HG03520 (cell line): ENCODE measurements at regions not wholly inside any gene's neighbourhood (a gene's known extent, or its start where the extent isn't known, plus 50 kb on each side); places are given as distances from the start of the nearest gene placed in this dataset.

Source experiments
- ATAC-seq: cut with Tn5 transposase; IDR thresholded peaks from one replicate; pipeline ENCODE4 v1.9.1; 2021; ENCODE audit warnings: mild to moderate bottlenecking, moderate library complexity; ENCODE audit not compliant: unreplicated experiment

DNA sequence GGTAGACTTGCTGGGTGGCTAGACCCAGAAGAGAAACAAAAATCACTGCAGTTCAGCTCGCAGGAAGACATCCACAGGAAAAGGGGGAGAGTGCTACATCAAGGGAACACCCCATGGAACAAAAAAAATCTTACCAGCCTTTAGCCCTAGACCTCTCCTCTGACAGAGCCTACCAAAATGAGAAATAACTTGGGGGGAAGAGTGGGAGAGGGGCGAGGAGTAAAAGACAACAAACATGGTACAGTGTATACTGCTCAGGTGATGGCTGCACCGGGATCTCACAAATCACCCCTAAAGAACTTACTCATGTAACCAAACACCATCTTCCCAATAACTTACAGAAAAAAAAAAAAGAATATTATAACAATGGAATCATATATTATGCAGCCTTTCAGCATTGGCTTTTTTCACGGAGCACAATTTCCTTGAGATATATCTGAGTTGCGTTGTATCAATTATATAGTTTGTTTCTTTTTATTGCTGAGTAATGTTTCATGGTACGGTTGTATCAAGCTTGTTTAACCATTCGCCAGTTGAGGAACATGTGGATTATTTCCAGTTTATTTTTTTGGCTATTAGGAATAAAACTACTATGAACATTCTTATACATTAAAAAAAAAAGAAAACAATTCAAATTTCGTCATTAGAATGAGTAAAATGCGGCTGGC, 90.9 kb downstream of the ZNF280B start:
- no peak for ATAC-seq

DNA sequence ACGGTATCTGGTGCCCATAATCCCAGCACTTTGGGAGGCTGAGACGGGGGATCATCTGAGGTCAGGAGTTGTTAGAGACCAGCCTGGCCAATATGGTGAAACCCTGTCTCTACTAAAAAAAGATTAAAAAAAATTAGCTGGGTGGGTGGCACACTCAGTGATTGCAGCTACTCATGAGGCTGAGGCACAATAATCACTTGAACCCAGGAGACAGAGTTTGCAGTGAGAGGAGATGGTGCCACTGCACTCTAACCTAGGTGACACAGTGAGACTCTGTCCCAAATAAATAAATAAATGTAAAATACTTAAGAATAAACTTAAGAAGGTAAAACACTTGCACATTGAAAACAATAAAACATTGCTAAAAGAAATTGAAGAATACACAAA, 90.4 kb downstream of the ZNF280B start:
- ATAC-seq = no peak

DNA sequence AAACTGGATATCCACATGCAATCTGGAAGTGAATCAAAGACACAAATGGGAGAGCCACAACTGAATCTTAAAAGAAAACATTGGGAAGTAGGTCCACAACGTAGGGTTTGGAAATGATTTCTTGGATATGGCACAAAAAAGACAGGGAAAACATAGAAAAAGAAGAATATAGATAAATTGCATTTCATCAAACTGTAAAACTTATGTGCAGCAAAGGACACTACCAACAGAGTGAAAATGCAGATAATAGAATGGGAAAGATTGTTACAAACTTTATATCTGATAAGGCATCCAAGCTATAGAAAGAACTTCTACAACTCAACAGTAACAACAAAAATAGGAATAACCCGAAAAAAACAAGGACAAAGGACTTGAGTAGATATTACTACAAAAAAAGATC, 89.6 kb downstream of the ZNF280B start:
- ATAC-seq = no peak

DNA sequence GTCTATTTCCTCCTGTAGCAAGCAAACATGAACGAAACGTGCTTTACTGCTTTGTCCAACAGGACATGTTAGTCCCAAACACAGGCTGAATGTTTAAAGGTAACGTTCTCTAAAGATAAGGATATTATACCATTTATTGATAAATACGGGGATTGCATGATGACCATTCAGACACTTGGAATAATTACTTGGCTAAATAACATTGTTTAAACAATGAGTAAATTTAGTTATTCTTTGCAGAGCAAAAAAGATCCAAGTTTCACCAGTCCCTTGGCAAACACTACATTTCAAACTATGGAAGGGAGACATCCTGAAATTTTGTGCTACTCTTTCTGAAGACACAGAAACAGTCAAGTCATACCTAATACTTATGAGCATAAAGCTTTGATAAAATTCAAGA, 88.0 kb downstream of the ZNF280B start:
- ATAC-seq = no peak

DNA sequence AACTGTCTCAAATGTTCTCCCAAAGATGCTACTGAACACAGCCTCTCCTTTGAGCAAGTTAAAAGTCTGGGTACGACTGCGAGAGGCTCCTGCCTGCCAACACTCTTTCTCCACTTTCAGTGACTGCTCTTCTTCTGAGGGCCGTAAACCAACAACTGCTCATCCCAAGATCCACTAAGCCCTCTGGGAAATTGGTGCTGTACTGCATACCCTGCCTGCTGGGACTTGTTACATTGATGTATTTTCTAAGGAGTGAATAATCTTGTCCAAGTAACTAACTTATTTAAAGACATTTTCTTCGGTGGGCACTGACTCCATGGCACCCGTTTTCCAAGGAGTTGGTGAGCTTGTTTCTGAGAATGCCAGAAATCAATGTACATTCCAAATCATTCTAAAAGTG, 87.2 kb downstream of the ZNF280B start:
- ATAC-seq = no peak

DNA sequence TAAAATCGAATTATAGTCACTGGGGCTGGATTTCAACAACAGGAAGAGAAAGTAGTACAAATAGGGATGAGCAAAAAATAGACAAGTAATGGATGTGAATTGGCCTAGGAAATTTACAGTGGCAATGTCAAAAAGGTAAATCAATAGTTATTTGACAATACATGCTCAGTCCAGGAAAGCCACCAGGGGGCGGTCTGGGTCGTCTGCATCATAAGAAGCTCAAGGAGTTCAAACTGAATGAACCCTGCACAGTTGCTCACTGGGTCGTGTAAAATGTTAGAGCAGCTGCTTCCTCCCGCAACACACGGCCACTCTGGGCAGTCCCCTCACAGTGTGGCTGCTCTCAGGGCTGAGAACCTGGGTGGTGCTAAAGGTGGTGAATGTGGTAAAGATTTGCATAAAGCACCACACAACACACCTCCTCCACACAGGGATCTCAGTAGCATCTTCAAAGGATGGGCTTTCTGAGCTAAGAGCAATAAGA, 85.9 kb downstream of the ZNF280B start:
- peak; percentile 88 for ATAC-seq

DNA sequence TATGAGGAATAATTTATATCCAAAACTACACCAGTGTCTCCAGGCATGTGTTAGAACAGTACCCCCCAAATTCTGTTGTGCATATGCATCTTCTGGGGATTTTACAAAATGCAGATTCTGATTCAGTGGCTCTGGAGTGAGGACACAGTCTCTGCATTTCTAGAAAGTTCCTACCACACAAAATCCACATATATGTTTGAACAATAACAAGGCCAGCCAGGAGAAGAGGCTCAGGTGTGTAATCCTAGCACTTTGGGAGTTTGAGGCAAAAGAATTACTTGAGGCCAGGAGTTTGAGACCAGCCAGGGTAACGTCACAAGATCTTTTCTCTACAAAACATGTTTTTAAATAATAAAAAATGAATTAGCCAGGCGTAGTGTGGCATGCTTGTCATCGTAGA, 84.9 kb downstream of the ZNF280B start:
- no peak for ATAC-seq

DNA sequence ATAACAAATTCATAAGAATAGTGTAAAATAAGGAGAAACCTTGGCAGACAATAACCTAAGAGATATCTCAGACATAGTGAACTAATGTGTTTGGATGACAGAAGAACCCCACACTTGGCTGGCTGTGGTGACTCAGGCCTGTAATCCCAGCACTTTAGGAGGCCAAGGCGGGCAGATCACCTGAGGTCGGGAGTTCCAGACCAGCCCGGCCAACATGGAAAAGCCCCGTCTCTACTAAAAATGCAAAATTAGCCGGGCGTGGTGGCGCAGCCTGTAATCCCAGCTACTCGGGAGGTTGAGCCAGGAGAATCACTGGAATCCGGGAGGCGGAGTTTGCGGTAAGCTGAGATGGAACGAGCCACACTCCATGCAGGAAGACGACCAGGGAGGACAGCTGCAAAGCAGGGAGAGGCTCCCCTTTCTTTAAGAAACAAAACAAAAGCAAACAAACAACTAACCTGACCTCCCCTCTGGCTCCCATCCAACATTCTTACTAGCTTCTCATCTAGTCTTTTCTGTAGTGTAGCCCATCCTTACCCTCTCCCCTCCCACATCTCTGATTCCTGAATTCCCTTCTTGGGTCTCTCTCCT, 84.2 kb downstream of the ZNF280B start:
- no peak for ATAC-seq

DNA sequence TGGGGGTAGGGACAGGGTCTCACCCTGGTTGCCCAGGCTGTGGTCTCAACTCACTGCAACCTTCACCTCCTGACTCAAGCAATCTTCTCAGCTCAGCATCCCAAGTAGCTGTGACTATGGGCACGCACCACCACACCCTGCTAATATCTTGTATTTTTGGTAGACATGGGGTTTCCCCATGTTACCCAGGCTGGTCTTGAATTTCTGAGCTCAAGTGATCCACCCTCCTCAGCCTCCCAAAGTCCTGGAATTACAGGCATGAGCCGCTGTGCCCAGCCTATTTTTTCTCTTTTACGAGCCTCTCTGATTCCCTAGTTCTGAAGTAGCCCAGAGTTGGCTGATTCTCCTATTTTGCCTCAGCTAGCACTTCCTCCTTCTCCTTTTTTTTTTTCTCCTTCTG, 83.6 kb downstream of the ZNF280B start:
- ATAC-seq = no peak

DNA sequence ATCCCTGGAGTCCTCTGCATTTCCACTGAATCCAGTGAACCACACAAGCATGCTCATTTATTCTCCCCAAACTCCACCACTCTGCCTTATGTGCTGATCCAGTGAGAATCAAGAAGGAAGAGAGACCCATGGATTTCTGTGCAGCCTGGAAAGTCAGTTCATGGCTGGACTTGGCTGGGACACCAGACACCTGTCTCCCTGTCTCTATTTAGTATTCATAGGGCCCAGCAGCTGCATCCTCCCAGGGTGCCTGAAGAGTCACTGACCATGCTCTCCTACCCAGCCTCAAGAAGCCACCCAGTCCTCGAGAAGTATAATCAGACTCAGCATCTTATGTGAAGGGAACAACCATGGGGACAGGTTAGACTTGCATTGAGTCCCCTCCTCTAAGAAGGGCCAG, 83.2 kb downstream of the ZNF280B start:
- no peak for ATAC-seq

DNA sequence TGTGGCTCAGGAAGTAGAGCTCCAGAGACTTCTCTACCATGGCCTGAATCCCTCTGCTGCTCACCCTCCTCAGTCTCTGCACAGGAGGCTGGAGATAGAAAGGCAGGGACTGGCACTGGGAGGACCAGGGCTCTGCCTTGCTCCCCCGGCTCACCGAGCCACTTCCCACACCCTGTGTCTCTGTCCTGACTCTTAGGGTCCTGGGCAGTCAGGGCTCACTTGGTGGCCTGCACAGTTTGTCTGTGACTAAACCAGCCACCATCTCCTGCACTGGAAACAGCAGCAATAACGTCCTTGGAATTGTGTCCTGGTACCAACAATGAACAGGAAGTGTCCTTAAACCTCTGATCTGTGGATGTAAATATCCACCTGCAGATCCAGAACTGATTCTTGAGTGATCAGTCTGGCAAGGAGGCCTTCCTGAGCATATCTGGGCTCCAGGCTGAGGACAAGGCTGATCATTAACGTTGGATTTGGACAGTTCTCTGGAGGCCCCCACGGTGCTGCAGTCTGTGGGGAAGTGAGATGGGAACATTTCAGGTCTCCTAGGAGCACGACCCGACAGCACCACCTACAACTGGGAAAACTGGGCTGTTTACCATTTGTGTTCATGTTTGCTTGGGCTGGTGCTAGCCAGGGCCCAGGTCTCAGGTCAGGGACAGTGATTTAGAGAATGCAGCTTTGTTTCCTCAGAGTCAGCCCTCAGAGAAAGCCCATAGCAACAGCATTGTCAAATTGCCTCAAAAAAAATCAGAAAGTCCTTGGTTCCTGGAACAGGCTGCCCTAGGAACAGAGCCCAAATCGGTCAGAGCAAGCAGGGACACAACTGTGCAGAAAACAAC, 82.5 kb downstream of the ZNF280B start:
- no peak for ATAC-seq

DNA sequence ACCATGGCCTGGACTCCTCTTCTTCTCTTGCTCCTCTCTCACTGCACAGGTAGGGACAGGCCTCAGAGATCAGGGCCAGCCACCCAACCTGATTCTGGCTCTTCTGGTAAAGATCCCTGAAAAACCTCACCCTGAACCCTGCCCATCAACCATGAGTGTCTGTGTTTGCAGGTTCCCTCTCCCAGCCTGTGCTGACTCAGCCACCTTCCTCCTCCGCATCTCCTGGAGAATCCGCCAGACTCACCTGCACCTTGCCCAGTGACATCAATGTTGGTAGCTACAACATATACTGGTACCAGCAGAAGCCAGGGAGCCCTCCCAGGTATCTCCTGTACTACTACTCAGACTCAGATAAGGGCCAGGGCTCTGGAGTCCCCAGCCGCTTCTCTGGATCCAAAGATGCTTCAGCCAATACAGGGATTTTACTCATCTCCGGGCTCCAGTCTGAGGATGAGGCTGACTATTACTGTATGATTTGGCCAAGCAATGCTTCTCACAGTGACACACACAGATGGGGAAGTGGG, 80.9 kb downstream of the ZNF280B start:
- ATAC-seq = no peak

DNA sequence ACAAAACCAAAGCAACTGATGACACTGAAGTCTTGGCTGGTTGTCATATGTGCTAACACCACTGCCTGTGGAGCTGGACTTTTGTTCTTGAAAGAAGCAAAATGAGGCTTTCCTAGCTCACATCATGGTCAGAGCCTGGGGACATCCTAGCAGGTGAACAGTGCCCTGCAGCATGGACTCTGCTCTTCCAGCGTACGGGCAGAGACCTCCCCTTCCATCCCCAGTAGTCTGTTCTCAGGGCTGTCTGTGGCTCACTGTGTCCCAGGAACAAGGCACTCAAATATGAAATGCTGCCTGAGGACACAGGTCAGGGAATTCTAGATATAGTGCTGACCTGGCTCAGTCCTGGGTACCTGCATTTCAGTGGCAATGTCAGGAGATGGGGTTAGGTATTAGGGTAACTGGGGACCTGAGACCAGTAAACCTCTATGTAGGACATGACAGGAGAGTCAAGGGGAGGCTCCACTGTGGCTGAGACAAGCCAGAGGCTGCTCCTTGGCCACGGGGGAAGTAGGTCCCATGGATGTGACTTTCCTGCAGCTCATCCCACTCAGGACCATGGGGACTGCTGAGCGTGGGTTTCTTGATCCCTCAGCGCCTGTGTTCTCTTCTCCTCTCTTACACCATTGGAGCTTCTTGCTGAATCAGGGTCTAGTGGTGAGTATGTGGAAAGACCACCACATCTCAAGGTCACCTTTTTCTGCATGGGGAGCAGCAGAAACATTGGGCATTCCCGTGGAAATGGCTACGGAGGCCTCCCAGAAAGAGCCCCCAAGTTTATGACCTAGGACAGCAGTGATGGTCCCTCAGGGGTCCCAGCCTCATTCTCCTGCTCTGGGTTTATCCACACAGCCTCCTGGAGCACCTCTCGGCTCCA, 80.1 kb downstream of the ZNF280B start:
- ATAC-seq = no peak

DNA sequence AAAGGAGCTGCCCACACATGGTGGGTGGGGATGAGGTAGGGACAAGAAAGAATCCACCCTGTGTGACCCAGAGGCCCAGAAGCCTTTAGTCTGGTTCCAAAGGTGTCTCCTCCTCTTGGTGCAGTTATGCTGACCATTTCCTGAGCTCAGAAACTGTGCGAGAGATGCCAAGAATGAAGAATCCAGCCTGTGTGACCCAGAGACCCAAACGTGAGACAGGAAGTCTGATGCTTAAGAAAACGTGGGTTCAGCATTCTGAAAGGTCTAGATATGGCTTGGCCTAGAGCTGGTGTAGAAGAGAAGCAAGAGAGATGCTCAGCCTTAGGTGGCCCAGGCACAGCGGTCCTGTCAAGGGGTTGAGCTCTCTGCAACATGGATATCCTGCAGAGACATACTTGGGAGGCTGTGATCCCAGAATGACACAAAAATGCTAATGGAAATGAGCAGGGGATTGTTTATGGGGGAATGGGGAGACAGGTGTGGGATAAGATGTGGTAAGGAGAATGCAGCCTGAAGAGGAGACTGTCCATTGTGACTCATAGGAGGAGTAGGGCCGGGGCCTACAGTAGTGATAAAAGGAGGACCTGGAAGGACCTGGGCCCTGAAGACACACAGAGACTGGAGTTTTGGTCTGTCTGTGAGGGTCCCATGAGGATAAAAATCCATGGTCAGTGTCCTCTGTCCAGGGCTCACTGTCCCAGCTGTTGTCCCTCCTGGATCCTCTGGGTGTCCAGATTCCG, 79.0 kb downstream of the ZNF280B start:
- ATAC-seq = no peak

DNA sequence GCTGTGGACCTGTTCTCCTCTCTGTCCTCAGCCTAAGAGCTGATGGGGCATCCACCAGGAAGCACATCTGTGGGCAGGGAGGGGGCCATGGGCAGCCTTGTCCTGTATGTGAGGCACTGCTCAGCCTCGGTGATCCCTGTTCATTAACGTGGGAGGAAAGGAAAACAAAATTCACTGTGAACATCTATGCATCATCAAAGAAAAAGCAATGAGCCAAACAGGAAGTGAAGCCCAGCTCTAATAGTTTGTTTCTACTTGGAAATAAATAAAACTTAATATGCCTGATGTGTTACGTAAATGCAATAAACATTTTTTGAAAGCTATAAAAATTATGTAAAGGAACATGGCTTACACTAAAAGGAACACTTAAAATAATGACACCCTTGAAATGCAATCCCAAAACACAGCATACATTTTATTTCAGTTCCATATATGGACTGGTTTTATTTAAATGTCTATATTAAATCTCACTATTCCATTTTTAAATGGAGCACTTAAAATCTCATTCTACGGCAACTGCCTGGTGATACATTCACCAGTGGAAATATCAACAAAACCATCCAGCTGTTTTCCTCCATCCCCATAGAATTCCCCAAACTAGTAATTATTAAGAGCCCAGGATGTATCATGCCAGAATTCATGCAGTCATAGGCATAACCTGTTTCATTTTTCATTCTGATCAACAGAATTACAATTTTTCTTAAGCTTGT, 78.3 kb downstream of the ZNF280B start:
- ATAC-seq = no peak

DNA sequence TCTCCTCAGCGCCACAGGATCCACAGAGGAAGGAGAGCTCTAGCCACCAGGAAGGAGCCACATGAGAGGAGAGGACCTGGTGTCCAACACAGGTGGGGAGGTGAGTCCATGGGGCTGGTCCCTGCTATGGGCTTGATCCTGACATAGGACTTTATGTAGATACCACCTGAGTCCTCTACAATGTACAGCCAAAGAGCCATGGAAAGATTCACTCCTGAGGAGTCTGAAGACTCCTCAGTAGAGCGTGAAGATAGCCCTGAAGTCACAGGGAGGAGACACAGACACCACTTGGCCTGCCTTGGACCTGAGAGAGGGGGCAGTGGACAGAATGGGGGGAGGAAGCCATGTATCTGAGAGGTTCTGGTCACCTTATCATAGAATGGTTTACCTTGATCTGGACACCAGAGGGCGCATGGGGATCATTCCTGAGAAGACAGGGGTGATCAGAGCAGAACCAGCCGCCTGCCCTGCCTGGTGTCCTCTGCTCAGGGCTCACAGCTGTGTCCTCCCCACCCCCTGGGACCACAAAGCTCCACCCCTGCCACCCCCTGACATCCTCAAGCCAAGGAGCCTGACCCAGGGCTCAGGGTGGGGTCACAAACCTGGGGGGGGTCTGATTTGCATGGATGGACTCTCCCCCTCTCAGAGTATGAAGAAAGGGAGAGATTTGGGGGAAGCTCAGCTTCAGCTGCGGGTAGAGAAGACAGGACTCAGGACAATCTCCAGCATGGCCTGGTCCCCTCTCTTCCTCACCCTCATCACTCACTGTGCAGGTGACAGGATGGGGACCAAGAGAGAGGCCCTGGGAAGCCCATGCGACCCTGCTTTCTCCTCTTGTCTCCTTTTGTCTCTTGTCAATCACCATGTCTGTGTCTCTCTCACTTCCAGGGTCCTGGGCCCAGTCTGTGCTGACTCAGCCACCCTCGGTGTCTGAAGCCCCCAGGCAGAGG, 77.0 kb downstream of the ZNF280B start:
- no peak for ATAC-seq

DNA sequence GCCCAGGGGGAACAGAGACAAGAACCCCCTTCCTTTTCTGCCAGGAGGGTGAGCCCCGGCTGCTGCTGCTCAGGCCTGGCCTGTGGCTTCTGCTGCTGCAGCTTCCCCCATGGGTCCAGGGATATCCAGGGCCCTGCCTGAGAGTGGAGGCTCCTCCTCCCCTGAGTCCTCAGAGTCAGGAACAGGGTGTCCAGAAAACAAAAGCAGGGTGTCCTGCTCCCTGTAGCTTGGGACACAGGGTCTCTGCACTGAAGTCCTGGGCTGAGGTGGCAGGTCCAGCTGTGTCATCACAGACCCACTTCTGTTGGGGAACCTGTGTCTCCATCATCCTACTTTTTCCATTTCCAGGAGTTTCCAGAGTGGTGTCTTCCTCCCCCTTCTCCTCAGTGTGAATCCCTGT, 76.1 kb downstream of the ZNF280B start:
- ATAC-seq = no peak

DNA sequence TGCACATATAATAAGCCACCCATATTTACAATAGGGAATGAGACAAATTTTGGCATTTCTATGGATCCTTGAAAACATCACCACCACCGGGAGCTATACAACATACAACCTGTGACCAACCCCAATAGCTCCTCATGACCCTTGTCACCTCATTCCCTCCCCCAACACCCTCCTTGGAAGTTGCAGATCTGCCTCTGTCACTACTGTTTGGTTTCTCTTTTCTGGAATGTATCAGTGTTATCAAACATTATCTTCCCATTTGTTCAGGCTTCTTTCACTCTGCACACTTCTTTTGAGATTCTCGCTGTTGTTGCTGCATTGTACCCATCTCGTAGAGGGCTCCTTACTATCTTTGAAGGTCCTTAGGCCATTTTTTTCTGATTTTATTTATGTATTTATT, 75.6 kb downstream of the ZNF280B start:
- ATAC-seq = no peak
